H1 (cell line): ENCODE measurements at regions not wholly inside any gene's neighbourhood (a gene's known extent, or its start where the extent isn't known, plus 50 kb on each side); places are given as distances from the start of the nearest gene placed in this dataset.

Experiments
- CTCF ChIA-PET: fragments of 300-600 bp; sonication (Branson Sonifier 250); formaldehyde crosslinking; loops from one replicate; lab custom pipeline; 2021; ENCODE audit not compliant: partially characterized antibody; lab: Charles Lee
- POLR2A ChIA-PET: fragments of 300-600 bp; sonication (Branson Sonifier 250); formaldehyde crosslinking; loops from one replicate; lab custom pipeline; 2021; ENCODE audit warnings: inconsistent platforms; ENCODE audit not compliant: partially characterized antibody; lab: Charles Lee
- DNase-seq, 2 experiments: peaks; one replicate each; pipeline versions ENCODE4 v3.0.0 to v3.0.0-alpha.2; 2010 to 2022; ENCODE audit warnings: low spot score in 2 of 2, low read depth in 1 of 2, mixed read lengths in 1 of 2
- FAIRE-seq: peaks from 2 replicates; lab custom pipeline; 2011; peaks lifted over from hg19 to GRCh38; lab: Jason Lieb, UNC
- H2AFZ ChIP-seq: 2 replicates; pipeline ENCODE4 v1.8.1; 2012; ENCODE audit warnings: low read length, inconsistent platforms
- H2AK5ac ChIP-seq: 2 replicates; pipeline ENCODE4 v1.6.1; 2013; ENCODE audit warnings: low read depth, low read length
- H2BK120ac ChIP-seq: replicated peaks from 2 replicates; pipeline ENCODE3; 2013; ENCODE audit warnings: low read depth, low read length, inconsistent platforms
- H2BK12ac ChIP-seq: 2 replicates; pipeline ENCODE4 v1.6.1; 2013; ENCODE audit warnings: low read depth, low read length
- H2BK15ac ChIP-seq: 2 replicates; pipeline ENCODE4 v1.6.1; 2013; ENCODE audit warnings: low read length
- H2BK20ac ChIP-seq: 2 replicates; pipeline ENCODE4 v1.6.1; 2013; ENCODE audit warnings: low read length
- H2BK5ac ChIP-seq: 2 replicates; pipeline ENCODE4 v1.6.1; 2013; ENCODE audit warnings: low read depth, low read length
- H3K14ac ChIP-seq: 2 replicates; pipeline ENCODE4 v1.6.1; 2013; ENCODE audit warnings: inconsistent platforms; ENCODE audit not compliant: insufficient read length
- H3K18ac ChIP-seq: 2 replicates; pipeline ENCODE4 v1.6.1; 2013; ENCODE audit warnings: low read length; ENCODE audit errors: extremely low read depth
- H3K23ac ChIP-seq: 2 replicates; pipeline ENCODE4 v1.6.1; 2013; ENCODE audit warnings: inconsistent platforms; ENCODE audit not compliant: insufficient read length
- H3K23me2 ChIP-seq: 2 replicates; pipeline ENCODE4 v1.6.1; 2013; ENCODE audit warnings: low read depth, low read length
- H3K27ac ChIP-seq: 2 replicates; pipeline ENCODE4 v1.6.1; 2011; ENCODE audit warnings: low read depth, low read length, inconsistent platforms
- H3K27me3 ChIP-seq, 4 experiments: replicated peaks in 1 of 4; 1 replicate in 1 of 4; 2 replicates in 3 of 4; pipeline versions ENCODE4 v1.6.1 to v1.8.1; 2011 to 2013; ENCODE audit warnings: low read length in 3 of 4, mild to moderate bottlenecking in 3 of 4, inconsistent platforms in 2 of 4, mixed read lengths in 2 of 4, moderate library complexity in 1 of 4; ENCODE audit not compliant: control insufficient read depth in 3 of 4, insufficient read depth in 3 of 4; ENCODE audit errors: extremely low read depth in 1 of 4
- H3K36me3 ChIP-seq, 4 experiments: 2 replicates each; pipeline versions ENCODE4 v1.6.1 to v1.8.1; 2011 to 2013; ENCODE audit warnings: mild to moderate bottlenecking in 4 of 4, low read length in 3 of 4, moderate library complexity in 2 of 4, control low read depth in 1 of 4, inconsistent platforms in 1 of 4; ENCODE audit not compliant: insufficient read depth in 4 of 4, control insufficient read depth in 2 of 4
- H3K4ac ChIP-seq: replicated peaks from 2 replicates; pipeline ENCODE3; 2013; ENCODE audit warnings: low read length, low read depth, mixed read lengths, inconsistent platforms; ENCODE audit not compliant: insufficient read length
- H3K4me1 ChIP-seq, 4 experiments: replicated peaks in 1 of 4; 1 replicate in 1 of 4; 2 replicates in 3 of 4; pipeline versions ENCODE4 v1.6.1 to v1.8.1; 2011 to 2013; ENCODE audit warnings: low read length in 3 of 4, inconsistent platforms in 2 of 4, mixed read lengths in 1 of 4; ENCODE audit not compliant: insufficient read depth in 4 of 4, control insufficient read depth in 3 of 4
- H3K4me2 ChIP-seq, 2 experiments: 2 replicates each; pipeline versions ENCODE4 v1.6.1 to v1.8.1; 2011 to 2013; ENCODE audit warnings: low read depth in 2 of 2, low read length in 2 of 2, control low read depth in 1 of 2, inconsistent platforms in 1 of 2, mild to moderate bottlenecking in 1 of 2; ENCODE audit not compliant: insufficient read depth in 1 of 2
- H3K4me3 ChIP-seq, 4 experiments: fragments of 200-600, 300-600 bp in 1 of 4; sonication (generic), shearing (Covaris generic), sonication (Bioruptor Twin) in 1 of 4; 2 replicates each; pipeline versions ENCODE4 v1.5.1 to v1.8.1; 2011 to 2016; ENCODE audit warnings: low read length in 4 of 4, low read depth in 3 of 4, control low read depth in 2 of 4, inconsistent platforms in 2 of 4, mild to moderate bottlenecking in 2 of 4, mixed read lengths in 1 of 4, moderate library complexity in 1 of 4; ENCODE audit not compliant: insufficient read depth in 2 of 4; ENCODE audit errors: extremely low read depth in 1 of 4
- H3K56ac ChIP-seq: replicated peaks from 2 replicates; pipeline ENCODE3; 2013; ENCODE audit warnings: low read depth, mild to moderate bottlenecking, mixed read lengths, low read length, inconsistent platforms; ENCODE audit not compliant: insufficient read length
- H3K79me1 ChIP-seq: 2 replicates; pipeline ENCODE4 v1.6.1; 2013; ENCODE audit warnings: low read depth, low read length, control low read depth
- H3K79me2 ChIP-seq, 2 experiments: 2 replicates each; pipeline versions ENCODE4 v1.6.1 to v1.8.1; 2012 to 2013; ENCODE audit warnings: low read length in 2 of 2, mild to moderate bottlenecking in 2 of 2, inconsistent platforms in 1 of 2; ENCODE audit not compliant: insufficient read depth in 2 of 2, control insufficient read depth in 1 of 2
- H3K9ac ChIP-seq, 4 experiments: replicated peaks in 1 of 4; 1 replicate in 1 of 4; 2 replicates in 3 of 4; pipeline versions ENCODE4 v1.6.1 to v1.8.1; 2011 to 2013; ENCODE audit warnings: low read depth in 3 of 4, low read length in 3 of 4, control low read depth in 2 of 4, mild to moderate bottlenecking in 2 of 4, moderate library complexity in 2 of 4, inconsistent platforms in 1 of 4; ENCODE audit errors: extremely low read depth in 1 of 4
- H3K9me3 ChIP-seq, 2 experiments: 2 replicates each; pipeline versions ENCODE4 v1.6.1 to v1.8.1; 2012 to 2013; ENCODE audit warnings: mild to moderate bottlenecking in 2 of 2, moderate library complexity in 2 of 2, control low read depth in 1 of 2, inconsistent platforms in 1 of 2, low read depth in 1 of 2, low read length in 1 of 2, mixed read lengths in 1 of 2; ENCODE audit not compliant: insufficient read depth in 2 of 2
- H4K20me1 ChIP-seq, 2 experiments: replicated peaks in 1 of 2; 2 replicates each; pipeline versions ENCODE3 to v1.8.1; 2011 to 2013; ENCODE audit warnings: inconsistent platforms in 2 of 2, low read length in 2 of 2, mild to moderate bottlenecking in 1 of 2; ENCODE audit not compliant: insufficient read depth in 2 of 2, control insufficient read depth in 1 of 2
- H4K5ac ChIP-seq: 2 replicates; pipeline ENCODE4 v1.6.1; 2013; ENCODE audit warnings: low read length, low read depth, mixed read lengths, inconsistent platforms; ENCODE audit not compliant: insufficient read length
- H4K8ac ChIP-seq: 2 replicates; pipeline ENCODE4 v1.8.0; 2013; ENCODE audit warnings: mild to moderate bottlenecking, moderate library complexity, low read length, inconsistent platforms; ENCODE audit not compliant: insufficient read depth; ENCODE audit errors: extremely low read depth
- H4K91ac ChIP-seq: replicated peaks from 2 replicates; pipeline ENCODE3; 2013; ENCODE audit warnings: low read length, mixed read lengths, inconsistent platforms; ENCODE audit not compliant: insufficient read length
- WGBS, 2 experiments: shearing (Covaris generic) in 1 of 2; methylation state at CpG; one replicate each; pipeline versions ENCODE4 v1.1.6 to v1.1.7; 2013 to 2015; ENCODE audit warnings: low lambda C conversion rate in 2 of 2, mixed read lengths in 2 of 2, inconsistent platforms in 1 of 2, low coverage in 1 of 2, missing lambda C conversion rate in 1 of 2; ENCODE audit not compliant: insufficient replicate concordance in 2 of 2, insufficient coverage in 1 of 2, insufficient read length in 1 of 2; ENCODE audit errors: extremely low coverage in 1 of 2, missing lambda C conversion rate in 1 of 2; 5-methylcytosine and 5-hydroxymethylcytosine counted together

GRCh38 chr22:45094825-45095224, 68.9 kb upstream of the NUP50 start:
- no peak overlapping the region for H2BK120ac ChIP-seq
- no peak overlapping the region for H2BK20ac ChIP-seq
- no peaks in the 10 kb centered on the region for H3K79me1 ChIP-seq
- WGBS, 2 experiments: 90% methylated on average over 6 of the region's 9 CpGs; no CpG with 5 or more reads in 1 of the 2 experiments
- ChIA-PET POLR2A (interaction anchor here (0.9 to 2.2 kb wide), 6 partner anchors 11 to 114 kb away, joined by 3 to 13 read pairs (median 4); no protein-coding TSS in a partner anchor), CTCF (interaction anchor here (0.6 to 4.2 kb wide), 28 partner anchors 8 to 374 kb away, joined by 3 to 33 read pairs (median 4); no protein-coding TSS in a partner anchor)
- H4K8ac ChIP-seq: no peak overlapping the region
- no peak overlapping the region for H3K56ac ChIP-seq
- no peak overlapping the region; the same call in 1 of the 2 replicates for H3K18ac ChIP-seq
- H3K4me1 ChIP-seq: peaks cover 0 to 10% (median 2%) of the 10 kb centered on the region in 4 experiments; a peak in 4 of 7 replicates
- no peak for DNase-seq
- no peak overlapping the region for H3K4me3 ChIP-seq
- FAIRE-seq: no peak
- no peaks in the 10 kb centered on the region for H3K79me2 ChIP-seq
- H3K23ac ChIP-seq: no peak overlapping the region
- H3K14ac ChIP-seq: no peak overlapping the region
- H2BK15ac ChIP-seq: peak overlapping the region; percentile 81; the same call in 1 of the 2 replicates
- H3K9me3 ChIP-seq: no peaks in the 10 kb centered on the region
- no peaks in the 10 kb centered on the region for H3K27me3 ChIP-seq
- no peak overlapping the region for H2AK5ac ChIP-seq
- H3K23me2 ChIP-seq: no peaks in the 10 kb centered on the region
- no peak overlapping the region for H3K9ac ChIP-seq
- H3K36me3 ChIP-seq: no peaks in the 10 kb centered on the region
- H4K5ac ChIP-seq: no peak overlapping the region
- H3K4ac ChIP-seq: no peak overlapping the region
- 0 out of 2 replicates have a peak overlapping the region, but pooled peaks have one; percentile 44 for H2BK5ac ChIP-seq
- H2AFZ ChIP-seq: no peak overlapping the region
- no peak overlapping the region for H2BK12ac ChIP-seq
- no peak overlapping the region for H4K91ac ChIP-seq
- H3K27ac ChIP-seq: no peak overlapping the region
- H3K4me2 ChIP-seq: no peak overlapping the region
- H4K20me1 ChIP-seq: no peaks in the 10 kb centered on the region
